ENCODE measurements at regions not wholly inside any gene's neighbourhood (a gene's known extent, or its start where the extent isn't known, plus 50 kb on each side); places are given as distances from the start of the nearest gene placed in this dataset.

DNA sequence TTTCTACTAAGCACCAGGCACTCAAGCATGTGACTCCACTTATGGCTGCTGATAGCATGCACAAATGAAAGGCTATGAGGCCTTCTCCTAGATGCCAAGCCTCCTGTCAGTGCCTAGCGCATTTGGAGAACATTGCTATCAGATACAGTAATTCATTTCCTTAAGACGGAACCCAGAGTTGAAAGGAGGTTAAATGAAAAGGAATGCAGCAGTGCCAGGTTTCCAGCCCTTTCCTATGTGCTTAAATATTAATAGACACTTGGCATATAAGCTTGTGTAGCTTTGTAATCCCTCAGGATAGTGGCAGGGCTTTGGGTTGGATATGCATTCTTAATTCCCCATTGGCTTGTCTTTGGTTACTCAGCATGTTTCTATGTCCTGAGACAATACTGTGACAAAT, 140.1 kb upstream of the FRY start:
- TF ChIP-seq, protein P1, sequence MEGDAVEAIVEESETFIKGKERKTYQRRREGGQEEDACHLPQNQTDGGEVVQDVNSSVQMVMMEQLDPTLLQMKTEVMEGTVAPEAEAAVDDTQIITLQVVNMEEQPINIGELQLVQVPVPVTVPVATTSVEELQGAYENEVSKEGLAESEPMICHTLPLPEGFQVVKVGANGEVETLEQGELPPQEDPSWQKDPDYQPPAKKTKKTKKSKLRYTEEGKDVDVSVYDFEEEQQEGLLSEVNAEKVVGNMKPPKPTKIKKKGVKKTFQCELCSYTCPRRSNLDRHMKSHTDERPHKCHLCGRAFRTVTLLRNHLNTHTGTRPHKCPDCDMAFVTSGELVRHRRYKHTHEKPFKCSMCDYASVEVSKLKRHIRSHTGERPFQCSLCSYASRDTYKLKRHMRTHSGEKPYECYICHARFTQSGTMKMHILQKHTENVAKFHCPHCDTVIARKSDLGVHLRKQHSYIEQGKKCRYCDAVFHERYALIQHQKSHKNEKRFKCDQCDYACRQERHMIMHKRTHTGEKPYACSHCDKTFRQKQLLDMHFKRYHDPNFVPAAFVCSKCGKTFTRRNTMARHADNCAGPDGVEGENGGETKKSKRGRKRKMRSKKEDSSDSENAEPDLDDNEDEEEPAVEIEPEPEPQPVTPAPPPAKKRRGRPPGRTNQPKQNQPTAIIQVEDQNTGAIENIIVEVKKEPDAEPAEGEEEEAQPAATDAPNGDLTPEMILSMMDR (IDR thresholded peaks at IDR 0.05) = no peak
- no peak for TF ChIP-seq POLR2A (IDR thresholded peaks at IDR 0.05)
